Jurkat, Clone E6-1 (cell line): ENCODE measurements at regions not wholly inside any gene's neighbourhood (a gene's known extent, or its start where the extent isn't known, plus 50 kb on each side); places are given as distances from the start of the nearest gene placed in this dataset.
"Not testable (repeated sequence)": the region's sequence is repeated elsewhere in the genome, so short reads cannot be mapped to it uniquely, and the experiment has no call there.

Experiments
- DNase-seq: peaks from one replicate; pipeline ENCODE4 v3.0.0-alpha.2; 2011; ENCODE audit warnings: low read depth, low spot score
- H3K4me3 ChIP-seq: 2 replicates; pipeline ENCODE4 v1.5.1; 2011; ENCODE audit warnings: mild to moderate bottlenecking, low read length, control low read depth, moderate library complexity

DNA sequence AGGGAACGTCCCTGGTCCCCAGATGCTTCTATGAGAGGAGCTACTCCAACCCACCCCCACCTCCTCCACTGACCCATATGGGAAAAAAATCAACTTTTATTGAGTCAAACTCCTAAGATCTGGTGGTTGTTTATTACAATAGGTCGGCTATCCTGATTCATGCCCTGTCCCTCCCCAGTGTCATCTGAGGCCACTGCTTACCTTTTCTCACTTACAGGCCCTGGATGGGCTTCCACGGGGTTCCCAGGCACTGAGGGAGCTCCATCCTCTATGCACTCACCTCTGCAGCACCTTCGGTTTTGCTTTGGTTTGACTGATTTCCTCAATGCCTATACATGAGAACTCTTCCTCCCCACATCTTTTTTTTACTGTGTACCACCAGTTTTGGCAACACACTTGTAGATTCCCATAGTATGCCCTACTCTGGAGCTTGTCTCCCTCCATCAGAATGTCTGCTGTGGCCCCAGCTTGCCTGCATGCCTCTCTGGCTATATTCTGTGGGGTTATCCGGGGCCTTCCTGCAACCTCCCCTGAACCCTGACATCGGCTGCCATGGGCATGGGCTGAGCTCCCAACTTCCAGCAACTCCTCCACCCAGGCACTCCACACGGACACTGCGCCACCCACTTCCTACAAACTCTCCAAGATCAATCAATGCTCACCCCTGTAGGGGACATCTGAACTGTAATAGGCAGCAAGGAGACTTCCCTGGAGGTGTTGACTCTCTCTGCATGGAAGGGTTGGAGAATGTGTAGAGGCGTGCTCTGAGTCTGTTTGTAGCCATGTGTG is 236.1 kb downstream of the VAPA start:
- H3K4me3 ChIP-seq, result no peak overlapping the region
- DNase-seq, result no peak

DNA sequence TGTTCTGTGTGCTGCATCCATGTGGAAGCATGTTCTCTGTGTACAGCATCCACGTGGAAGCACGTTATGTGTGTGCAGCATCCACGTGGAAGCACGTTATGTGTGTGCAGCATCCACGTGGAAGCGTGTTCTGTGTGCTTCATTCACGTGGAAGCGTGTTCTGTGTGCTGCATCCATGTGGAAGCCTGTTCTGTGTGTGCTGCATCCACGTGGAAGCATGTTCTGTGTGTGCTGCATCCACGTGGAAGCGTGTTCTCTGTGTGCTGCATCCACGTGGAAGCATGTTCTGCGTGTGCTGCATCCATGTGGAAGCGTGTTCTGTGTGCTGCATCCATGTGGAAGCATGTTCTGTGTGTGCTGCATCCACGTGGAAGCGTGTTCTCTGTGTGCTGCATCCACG is 236.8 kb downstream of the VAPA start:
- not testable (repeated sequence) for H3K4me3 ChIP-seq, DNase-seq

DNA sequence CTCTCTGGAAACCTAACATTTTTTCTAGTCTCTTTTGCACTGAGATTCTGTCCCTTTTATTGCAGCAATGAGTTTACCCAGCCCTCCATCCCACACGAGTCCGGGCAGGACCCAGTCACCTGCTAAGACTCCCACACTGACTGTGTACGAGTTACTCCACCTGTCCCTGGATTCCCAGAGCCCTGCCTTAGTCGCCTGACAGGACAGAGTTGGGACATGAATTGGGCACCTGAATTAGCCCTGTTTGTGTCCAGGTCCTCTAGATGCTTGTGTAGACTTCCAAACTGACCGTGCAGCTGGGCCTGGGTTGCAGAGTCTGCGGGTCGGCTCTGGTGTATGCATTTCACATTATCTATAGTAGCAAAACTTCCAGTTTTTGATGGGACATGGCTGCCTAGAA is 238.7 kb downstream of the VAPA start:
- no peak for DNase-seq
- H3K4me3 ChIP-seq, result no peak overlapping the region

DNA sequence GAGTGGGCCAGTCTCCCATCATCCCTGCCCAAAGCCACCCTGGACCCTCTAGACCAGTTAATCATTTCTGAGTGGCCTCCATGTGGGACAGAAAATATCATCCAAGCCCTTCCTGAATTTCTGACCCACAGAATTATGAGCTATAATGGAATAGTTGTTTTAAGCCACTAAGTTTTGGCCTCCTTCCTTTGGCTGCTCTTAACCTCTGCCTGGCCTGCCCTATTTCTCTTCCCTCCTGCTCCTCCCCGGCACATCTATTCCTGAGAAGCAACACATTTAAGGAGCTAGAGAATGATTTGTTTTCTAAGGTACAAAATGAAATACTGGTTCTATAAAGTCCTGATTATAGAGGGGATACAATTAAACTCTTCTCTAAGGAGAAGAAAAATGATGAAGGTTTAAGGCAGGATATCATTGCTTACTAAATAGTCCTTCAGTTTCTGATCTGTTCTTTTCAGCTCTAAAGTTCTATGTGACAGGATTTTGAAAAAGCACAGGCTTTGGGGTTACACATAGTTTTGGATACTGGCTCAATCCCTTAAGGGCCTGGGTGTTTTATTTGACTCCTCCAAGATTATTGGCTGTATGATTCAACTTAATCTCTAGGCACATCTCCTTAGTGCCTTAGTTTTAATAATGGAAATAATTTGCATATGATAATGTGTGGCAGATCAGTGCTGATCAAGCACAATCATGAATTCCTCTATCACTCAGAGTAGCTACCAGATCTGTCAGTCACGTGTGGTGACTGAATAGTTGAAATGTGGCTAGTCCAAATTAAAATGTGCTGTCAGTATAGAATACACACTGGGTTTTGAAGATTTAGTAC is 240.3 kb downstream of the VAPA start:
- H3K4me3 ChIP-seq, result no peak overlapping the region
- no peak for DNase-seq

DNA sequence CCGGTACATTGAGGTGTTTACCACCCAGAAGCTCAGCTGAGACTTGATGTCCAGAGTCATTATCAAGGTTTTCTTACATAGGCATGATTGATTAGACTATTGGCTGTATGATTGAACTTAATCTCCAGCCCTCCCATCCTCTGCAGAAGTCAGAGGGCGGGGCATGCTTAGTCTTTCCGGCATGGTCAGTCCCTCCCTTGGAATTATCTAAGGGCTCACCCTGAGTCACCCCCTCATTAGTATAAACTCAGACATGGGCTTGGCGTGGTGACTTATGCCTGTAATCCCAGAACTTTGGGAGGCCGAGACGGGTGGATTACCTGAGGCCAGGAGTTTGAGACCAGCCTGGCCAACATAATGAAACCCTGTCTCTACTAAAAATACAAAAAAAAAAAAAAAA is 243.9 kb downstream of the VAPA start:
- no peak for DNase-seq

DNA sequence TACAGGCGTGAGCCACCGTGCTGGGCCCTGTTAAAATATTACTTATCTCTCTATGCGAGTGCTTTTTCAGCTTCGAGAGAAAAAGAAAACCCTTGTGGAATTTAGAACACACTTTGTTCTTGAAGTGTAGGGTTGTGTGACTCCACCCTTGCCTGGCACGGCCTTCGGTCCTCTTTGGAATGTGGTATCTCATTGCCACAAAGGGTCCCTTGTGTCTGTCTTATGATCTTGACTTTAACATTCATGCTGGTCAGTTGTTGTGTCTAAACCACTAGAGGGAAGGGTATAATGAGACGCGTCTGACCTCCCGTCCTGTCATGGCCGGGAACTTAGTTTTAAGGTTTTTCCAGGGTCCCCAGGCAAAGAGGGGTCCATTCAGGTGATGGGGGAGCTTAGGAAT is 246.4 kb downstream of the VAPA start:
- H3K4me3 ChIP-seq, result no peak overlapping the region
- DNase-seq, result no peak

More for the DNA sequence above, 243.9 kb downstream of the VAPA start:
- no peak overlapping the region for H3K4me3 ChIP-seq

DNA sequence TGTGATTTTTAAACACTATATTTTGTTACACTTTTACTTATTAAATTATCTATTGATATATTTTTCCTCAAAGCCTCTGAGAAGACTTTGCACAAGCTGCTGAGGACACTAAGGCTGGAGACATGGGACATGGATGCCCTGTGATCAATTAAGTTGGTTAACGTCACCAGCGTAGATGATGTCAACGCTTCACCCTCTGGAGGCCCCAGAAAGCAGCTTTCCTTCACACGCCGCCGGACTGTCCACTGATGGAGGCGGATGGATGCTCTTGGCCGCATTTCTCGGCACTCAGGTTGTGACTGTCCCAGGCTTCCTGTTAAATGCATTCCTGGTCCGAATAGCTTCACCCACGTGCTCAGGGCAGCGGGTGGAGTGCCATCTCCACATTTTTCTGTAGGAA is 247.5 kb downstream of the VAPA start:
- no peak for DNase-seq
- H3K4me3 ChIP-seq, result no peak overlapping the region

DNA sequence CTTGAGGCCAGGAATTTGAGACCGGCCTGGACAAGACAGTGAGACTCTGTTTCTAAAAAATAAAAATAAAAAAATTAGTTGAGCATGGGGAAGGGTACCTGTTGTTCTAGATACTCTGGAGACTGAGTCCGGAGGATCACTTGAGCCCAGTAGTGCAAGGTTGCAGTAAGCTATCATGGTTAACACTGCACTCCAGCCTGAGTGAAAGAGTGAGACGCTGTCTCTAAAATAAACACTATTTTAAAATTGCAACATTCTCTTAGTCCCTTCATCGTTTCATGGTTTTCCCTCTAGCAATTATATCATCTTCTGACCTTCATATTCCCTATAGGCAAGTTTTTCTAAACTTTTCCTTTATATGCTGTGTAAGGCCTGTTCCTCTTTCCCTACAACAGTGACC is 248.5 kb downstream of the VAPA start:
- H3K4me3 ChIP-seq, result no peak overlapping the region
- DNase-seq, result no peak

DNA sequence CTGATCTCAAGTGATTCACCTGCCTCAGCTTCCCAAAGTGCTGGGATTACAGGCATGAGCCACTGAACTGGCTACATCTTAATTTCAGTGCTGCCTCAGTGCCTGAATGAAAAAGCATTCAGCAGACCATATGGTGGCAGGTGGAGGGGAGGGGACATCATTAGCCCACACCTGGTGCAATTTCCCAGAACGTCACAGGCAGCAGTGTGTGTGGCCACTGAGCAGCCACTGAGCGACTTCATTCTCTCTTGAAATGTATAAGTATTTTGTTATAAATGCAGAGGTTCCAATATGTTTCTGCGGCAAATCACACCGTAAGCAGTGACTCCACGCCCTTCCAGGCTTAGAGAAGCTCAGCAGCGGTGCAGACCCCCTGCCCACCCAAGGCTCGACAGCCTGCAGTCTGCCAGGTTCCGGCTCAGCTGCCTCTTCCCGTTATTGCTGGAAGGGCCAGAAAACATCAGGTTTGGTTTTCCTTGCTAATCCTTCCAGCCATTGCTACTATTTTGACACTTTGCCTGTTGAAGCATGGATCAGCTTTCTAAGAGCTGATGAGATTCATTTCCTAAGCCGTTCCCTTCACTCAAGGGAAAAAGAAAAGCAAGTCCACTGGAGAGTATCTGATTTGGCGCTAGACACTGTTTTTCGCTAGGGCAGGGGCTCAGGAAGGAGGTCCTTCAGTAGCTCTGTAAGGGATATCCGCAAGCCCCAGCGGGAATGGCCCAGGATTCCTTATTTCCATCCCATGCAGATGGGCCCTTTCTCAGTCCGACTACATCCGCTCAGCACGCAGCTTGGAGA is 250.7 kb downstream of the VAPA start:
- no peak for DNase-seq
- no peak overlapping the region for H3K4me3 ChIP-seq

DNA sequence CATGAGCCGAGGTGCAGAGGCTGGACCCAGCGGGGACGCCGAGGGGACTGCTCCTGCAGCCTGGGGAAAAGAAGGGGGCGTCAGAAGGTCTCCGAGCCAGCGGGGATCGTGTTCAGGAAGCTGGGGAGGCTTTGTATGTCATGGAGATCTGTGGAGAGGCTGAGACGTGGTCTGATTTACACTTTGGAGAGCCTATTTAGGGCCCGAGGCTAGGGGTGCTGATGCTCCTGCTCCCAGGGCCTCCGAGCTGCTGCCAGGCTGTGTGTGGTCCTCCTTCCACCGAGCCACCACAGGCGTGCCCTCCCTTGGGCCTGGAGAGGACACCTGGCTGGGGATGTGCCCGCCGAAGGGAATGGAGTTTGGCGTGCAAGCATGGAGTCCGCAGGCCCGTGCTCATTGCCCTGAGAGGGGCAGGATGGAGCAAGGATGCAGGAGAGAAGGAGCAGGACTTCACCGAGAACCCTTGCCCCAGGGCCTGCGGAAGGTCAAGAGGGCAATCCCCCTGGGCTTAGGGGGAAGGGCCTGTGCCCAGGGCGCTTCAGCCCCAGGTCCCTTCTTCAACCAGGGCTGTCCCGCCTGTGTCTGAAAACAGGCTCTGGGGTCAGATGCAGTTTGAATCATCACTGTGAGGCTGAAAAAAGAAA is 252.5 kb downstream of the VAPA start:
- no peak overlapping the region for H3K4me3 ChIP-seq
- no peak for DNase-seq

DNA sequence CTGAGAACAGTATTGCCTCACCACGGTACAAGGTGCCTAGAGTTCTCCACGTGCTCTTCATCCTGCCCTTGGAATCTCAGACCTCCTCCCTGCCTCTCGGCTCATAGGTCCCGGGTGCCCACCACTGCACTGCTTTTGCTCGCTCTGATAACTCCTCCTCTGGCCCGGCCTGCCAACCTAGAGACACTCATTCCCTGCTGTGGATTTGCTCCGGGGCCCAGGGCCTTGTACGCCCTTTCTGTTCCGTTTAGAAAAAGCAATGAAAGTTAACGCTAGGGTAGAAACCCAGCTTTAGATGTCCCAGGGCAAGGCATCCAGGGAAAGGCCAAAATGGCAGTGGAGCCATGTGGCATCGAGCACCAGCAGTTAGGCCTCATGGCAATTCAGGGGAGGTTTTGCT is 253.9 kb downstream of the VAPA start:
- no peak for DNase-seq
- no peak overlapping the region for H3K4me3 ChIP-seq

DNA sequence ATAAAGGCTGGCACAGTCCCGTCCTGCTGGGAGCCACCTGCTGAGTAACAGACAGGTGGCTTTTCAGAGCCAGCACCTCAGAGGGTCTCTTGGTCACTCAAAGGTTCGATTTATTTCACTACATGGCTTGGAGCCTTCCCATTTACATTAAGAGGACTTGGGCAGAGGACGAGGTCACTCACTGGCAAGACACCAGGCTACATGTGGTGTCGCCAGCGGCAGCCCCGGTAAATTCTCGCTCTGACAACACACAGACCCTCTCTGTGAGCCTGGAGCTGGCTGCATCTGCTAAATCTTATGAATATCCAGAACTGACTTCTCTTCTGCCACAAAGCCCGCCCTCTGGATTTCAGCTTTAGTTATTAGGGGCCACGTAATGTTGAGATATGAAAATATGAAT is 254.7 kb downstream of the VAPA start:
- no peak overlapping the region for H3K4me3 ChIP-seq
- DNase-seq, result no peak

DNA sequence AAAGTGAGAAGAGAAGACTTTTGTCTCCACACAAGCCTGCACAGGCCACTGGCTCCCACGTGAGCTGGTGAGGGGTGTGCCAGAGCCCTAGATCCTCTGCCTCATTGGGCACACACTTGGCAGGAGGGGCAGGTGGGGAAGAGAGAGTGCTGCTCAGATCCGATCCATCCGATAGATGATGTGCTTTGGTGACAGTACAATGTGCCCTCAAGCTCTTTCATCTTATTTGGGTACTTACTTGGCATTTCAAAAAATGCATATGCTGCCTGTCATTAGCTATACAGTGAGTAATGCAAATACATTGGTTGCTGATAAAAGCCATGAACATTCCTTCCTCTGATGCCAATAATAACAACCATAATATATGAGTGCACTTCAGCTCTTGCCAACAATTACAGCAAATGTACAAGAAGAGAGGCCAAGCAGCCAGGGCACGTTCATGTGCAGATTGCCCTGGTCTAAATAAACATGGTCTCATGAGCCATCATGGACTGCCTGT is 255.3 kb downstream of the VAPA start:
- no peak for DNase-seq
- H3K4me3 ChIP-seq, result no peak overlapping the region

DNA sequence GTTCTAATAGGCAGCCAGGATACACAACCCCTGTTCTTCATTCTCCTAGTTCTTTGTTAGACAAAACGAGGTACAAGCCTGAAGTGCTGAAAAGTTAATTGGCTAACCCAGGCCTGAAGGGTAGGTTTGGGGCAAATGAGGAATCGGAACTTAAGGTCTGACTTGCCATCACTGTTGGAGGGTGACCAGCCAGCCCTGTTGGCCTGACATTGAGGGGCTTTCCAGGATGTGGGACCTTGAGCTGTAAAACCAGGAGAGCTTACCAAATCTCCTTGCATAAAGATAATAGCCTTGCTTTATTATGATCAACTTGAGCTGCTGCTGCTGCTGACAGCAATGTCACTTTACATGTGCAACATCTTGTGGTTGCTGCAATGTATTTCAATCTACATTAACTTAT is 256.0 kb downstream of the VAPA start:
- no peak overlapping the region for H3K4me3 ChIP-seq
- DNase-seq, result no peak

DNA sequence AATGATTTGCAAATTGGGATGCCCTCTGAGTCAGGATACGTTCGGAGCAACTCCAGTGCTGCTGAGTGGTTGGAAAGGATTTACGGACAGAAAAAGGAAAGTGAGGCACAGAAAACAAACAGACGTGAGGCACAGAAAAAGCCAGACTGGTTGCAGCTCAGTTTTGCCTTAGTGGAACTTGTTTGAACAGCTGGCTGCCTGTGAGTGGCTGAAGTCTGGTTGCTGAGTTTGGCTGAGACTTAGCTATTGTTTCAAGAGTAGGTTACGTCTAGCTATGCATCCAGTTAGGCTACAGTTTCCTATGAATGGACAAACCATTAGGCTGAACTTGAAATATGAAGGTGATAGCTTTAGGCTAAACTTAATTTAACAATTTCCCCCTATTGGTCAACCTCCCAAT is 256.6 kb downstream of the VAPA start:
- H3K4me3 ChIP-seq, result no peak overlapping the region
- no peak for DNase-seq

DNA sequence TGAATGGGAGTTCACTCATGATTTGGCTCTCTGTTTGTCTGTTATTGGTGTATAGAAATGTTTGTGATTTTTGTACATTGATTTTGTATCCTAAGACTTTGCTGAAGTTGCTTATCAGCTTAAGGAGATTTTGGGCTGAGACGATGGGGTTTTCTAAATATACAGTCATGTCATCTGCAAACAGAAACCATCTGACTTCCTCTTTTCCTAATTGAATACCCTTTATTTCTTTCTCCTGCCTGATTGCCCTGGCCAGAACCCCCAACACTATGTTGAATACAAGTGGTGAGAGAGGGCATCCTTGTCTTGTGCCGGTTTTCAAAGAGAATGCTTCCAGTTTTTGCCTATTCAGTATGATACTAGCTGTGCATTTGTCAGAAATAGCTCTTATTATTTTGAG is 261.5 kb downstream of the VAPA start:
- not testable (repeated sequence) for DNase-seq, H3K4me3 ChIP-seq

DNA sequence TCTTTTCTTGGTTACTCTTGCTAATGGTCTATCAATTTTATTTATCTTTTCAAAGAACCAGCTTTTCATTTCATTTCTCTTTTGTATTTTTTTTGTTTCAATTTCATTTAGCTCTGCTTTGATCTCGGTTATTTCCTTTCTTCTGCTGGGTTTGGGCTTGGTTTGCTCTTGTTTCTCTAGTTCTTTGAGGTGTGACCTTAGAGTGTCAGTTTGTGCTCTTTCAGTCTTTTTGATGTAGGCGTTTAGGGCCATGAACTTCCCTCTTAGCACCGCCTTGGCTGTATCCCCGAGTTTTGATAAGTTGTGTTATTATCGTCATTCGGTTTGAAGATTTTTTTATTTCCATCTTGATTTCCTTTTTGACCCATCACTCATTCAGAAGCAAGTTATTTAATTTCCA is 265.5 kb downstream of the VAPA start:
- DNase-seq, result peak; percentile 11
- not testable (repeated sequence) for H3K4me3 ChIP-seq

DNA sequence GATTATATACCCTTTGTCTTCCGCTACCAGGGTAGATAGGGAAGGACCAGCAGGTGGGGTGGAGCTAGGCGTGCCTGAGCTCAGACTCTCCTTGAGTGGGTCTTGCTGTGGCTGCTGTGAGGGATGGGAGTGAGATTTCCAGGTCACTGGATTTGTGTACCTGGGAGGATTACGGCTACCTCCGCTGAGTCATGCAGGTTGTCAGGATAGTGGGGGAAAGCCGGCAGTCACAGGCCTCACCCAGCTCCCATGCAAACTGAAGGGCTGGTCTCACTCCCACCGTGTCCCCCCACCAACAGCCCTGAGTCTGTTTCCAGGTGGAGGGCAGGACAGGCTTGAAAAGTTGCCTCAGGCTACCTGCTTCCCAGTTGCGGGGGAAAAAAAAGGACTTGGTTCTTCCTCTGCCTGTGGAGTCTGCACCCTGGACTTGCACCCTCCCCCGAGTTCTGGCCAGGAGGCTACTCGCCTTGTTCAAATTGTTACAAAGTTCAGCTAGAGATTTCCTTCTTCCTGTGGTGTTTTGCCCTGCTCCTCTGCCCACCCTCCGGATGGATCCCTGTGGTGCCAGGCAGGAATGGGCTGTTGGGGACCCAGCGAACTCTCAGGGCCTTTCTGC is 268.3 kb downstream of the VAPA start:
- H3K4me3 ChIP-seq, result no peak overlapping the region
- no peak for DNase-seq

DNA sequence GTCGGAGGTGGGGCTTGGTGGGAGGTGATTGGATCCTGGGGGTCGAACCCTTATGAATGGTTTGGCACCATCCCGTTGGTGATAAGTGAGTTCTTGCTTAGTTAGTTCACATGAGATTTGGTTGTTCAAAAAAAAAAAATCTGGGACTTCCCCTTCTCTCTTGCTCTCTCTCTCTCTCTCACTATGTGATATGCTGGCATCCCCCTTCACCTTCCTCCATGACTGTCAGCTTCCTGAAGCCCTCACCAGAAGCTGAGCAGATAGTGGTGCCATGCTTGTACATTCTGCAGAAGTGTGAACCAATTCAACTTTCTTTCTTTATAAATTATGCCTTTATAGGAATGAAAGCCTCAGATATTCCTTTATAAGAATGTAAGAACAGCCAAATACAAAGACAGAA is 269.7 kb upstream of the APCDD1 start:
- DNase-seq, result no peak

More for the DNA sequence above, 269.7 kb upstream of the APCDD1 start:
- H3K4me3 ChIP-seq, result no peak overlapping the region
